ENCODE measurements at regions not wholly inside any gene's neighbourhood (a gene's known extent, or its start where the extent isn't known, plus 50 kb on each side); places are given as distances from the start of the nearest gene placed in this dataset.
"Not testable (repeated sequence)": the region's sequence is repeated elsewhere in the genome, so short reads cannot be mapped to it uniquely, and the experiment has no call there.

- Histone ChIP-seq H3K27ac (no peak overlapping the region), H3K9me3 (no peaks in the 10 kb centered on the region), H3K36me3 (no peaks in the 10 kb centered on the region), H3K27me3 (no peaks in the 10 kb centered on the region), H3K4me3 (no peak overlapping the region), H3K4me1 (no peaks in the 10 kb centered on the region)
- DNase-seq (ENCODE audit: low spot score) = no peak
- TF ChIP-seq CTCF (IDR thresholded peaks at IDR 0.05) = no peak
Observed at GRCh38 chr5:123987956-123988355, 476.0 kb downstream of the CSNK1G3 start.

GRCh38 chr5:123976379-123977033 lies 464.5 kb downstream of the CSNK1G3 start:
- DNase-seq (ENCODE audit: low spot score) = no peak
- Histone ChIP-seq H3K27me3 (no peaks in the 10 kb centered on the region), H3K36me3 (no peaks in the 10 kb centered on the region), H3K4me3 (no peak overlapping the region), H3K27ac (no peak overlapping the region), H3K9me3 (no peaks in the 10 kb centered on the region), H3K4me1 (no peaks in the 10 kb centered on the region)
- no peak for TF ChIP-seq CTCF (IDR thresholded peaks at IDR 0.05)

GRCh38 chr5:123975521-123975920 lies 463.5 kb downstream of the CSNK1G3 start:
- H3K27me3 ChIP-seq; H3K4me3 ChIP-seq; DNase-seq (ENCODE audit: low spot score); H3K4me1 ChIP-seq; H3K36me3 ChIP-seq; H3K27ac ChIP-seq; H3K9me3 ChIP-seq: not testable (repeated sequence)

- Histone ChIP-seq H3K36me3 (no peaks in the 10 kb centered on the region), H3K27me3 (no peaks in the 10 kb centered on the region), H3K9me3 (peaks cover 0 to 5% of the 10 kb centered on the region in 2 donors), H3K27ac (no peak overlapping the region), H3K4me3 (no peak overlapping the region), H3K4me1 (no peaks in the 10 kb centered on the region)
- no peak for DNase-seq (ENCODE audit: low spot score)
- TF ChIP-seq CTCF (IDR thresholded peaks at IDR 0.05) = no peak
Observed at GRCh38 chr5:123966781-123967180, 454.8 kb downstream of the CSNK1G3 start.

- no peak for TF ChIP-seq CTCF (IDR thresholded peaks at IDR 0.05)
- no peaks in the 10 kb centered on the region for H3K27me3 ChIP-seq
- H3K9me3 ChIP-seq = peaks cover 0 to 5% of the 10 kb centered on the region in 2 donors
- H3K27ac ChIP-seq = no peak overlapping the region
- H3K36me3 ChIP-seq = no peaks in the 10 kb centered on the region
- no peak for DNase-seq (ENCODE audit: low spot score)
- H3K4me1 ChIP-seq = no peaks in the 10 kb centered on the region
- H3K4me3 ChIP-seq = no peak overlapping the region
Observed at GRCh38 chr5:123965626-123966025, 453.6 kb downstream of the CSNK1G3 start.

GRCh38 chr5:123964884-123965283 lies 452.9 kb downstream of the CSNK1G3 start:
- Histone ChIP-seq H3K27me3 (no peaks in the 10 kb centered on the region), H3K4me1 (no peaks in the 10 kb centered on the region), H3K9me3 (peaks cover 0 to 5% of the 10 kb centered on the region in 2 donors), H3K27ac (no peak overlapping the region), H3K36me3 (no peaks in the 10 kb centered on the region), H3K4me3 (no peak overlapping the region)
- DNase-seq (ENCODE audit: low spot score) = no peak
- TF ChIP-seq CTCF (IDR thresholded peaks at IDR 0.05) = no peak
